HEK293 (cell line): ENCODE measurements at regions not wholly inside any gene's neighbourhood (a gene's known extent, or its start where the extent isn't known, plus 50 kb on each side); places are given as distances from the start of the nearest gene placed in this dataset.
A peak's percentile ranks its signal among the peaks of the same experiment; 100 is the strongest.

ENCODE experiments used
- ATF2 ChIP-seq: fragments of 450-650 bp; formaldehyde crosslinking; IDR thresholded peaks from 2 replicates; pipeline ENCODE4 v1.5.1; 2016; ENCODE audit warnings: missing biosample characterization, missing genetic modification characterization, low read depth
- CTCF ChIP-seq: fragments of 450-650 bp; formaldehyde crosslinking; IDR thresholded peaks from 2 replicates; pipeline ENCODE4 v1.5.1; 2016; ENCODE audit warnings: missing biosample characterization, missing genetic modification characterization
- GFI1B ChIP-seq: fragments of 450-650 bp; formaldehyde crosslinking; IDR thresholded peaks from 2 replicates; pipeline ENCODE4 v1.5.1; 2016; ENCODE audit warnings: missing biosample characterization, missing genetic modification characterization
- GLIS2 ChIP-seq: fragments of 450-650 bp; formaldehyde crosslinking; IDR thresholded peaks from 2 replicates; pipeline ENCODE4 v1.5.1; 2016; ENCODE audit warnings: missing biosample characterization, missing genetic modification characterization
- KLF16 ChIP-seq: fragments of 450-650 bp; formaldehyde crosslinking; IDR thresholded peaks from 2 replicates; pipeline ENCODE4 v1.5.1; 2017; ENCODE audit warnings: missing biosample characterization, missing genetic modification characterization
- KLF17 ChIP-seq: fragments of 450-650 bp; formaldehyde crosslinking; IDR thresholded peaks from 2 replicates; pipeline ENCODE4 v1.5.1; 2016; ENCODE audit warnings: missing biosample characterization, missing genetic modification characterization
- OVOL3 ChIP-seq: fragments of 450-650 bp; formaldehyde crosslinking; IDR thresholded peaks from 2 replicates; pipeline ENCODE4 v1.5.1; 2016; ENCODE audit warnings: missing biosample characterization, missing genetic modification characterization
- PRDM4 ChIP-seq: fragments of 450-650 bp; formaldehyde crosslinking; IDR thresholded peaks from 2 replicates; pipeline ENCODE4 v1.5.1; 2017; ENCODE audit warnings: missing biosample characterization, missing genetic modification characterization
- TRIM28 ChIP-seq: IDR thresholded peaks from 2 replicates; pipeline ENCODE4 v1.6.1; 2011; ENCODE audit warnings: low read length, control low read depth, borderline replicate concordance
- WT1 ChIP-seq: fragments of 450-650 bp; formaldehyde crosslinking; IDR thresholded peaks from 2 replicates; pipeline ENCODE4 v1.5.1; 2016; ENCODE audit warnings: missing biosample characterization, missing genetic modification characterization
- ZNF138 ChIP-seq: fragments of 450-650 bp; formaldehyde crosslinking; IDR thresholded peaks from 2 replicates; pipeline ENCODE4 v1.5.1; 2016; ENCODE audit warnings: missing biosample characterization, missing genetic modification characterization, borderline replicate concordance
- ZNF184 ChIP-seq: fragments of 450-650 bp; IDR thresholded peaks from 2 replicates; pipeline ENCODE4 v1.5.1; 2018; ENCODE audit warnings: missing biosample characterization, mild to moderate bottlenecking, missing genetic modification characterization
- ZNF19 ChIP-seq: fragments of 450-650 bp; formaldehyde crosslinking; IDR thresholded peaks from 2 replicates; pipeline ENCODE4; 2016; ENCODE audit warnings: missing biosample characterization, missing genetic modification characterization, low read depth
- ZNF23 ChIP-seq: fragments of 450-650 bp; formaldehyde crosslinking; IDR thresholded peaks from 2 replicates; pipeline ENCODE4 v1.5.1; 2016; ENCODE audit warnings: missing biosample characterization, missing genetic modification characterization, borderline replicate concordance
- ZNF248 ChIP-seq: fragments of 450-650 bp; formaldehyde crosslinking; IDR thresholded peaks from 2 replicates; pipeline ENCODE4 v1.5.1; 2017; ENCODE audit warnings: missing biosample characterization, missing genetic modification characterization
- ZNF266 ChIP-seq: fragments of 450-650 bp; formaldehyde crosslinking; IDR thresholded peaks from 2 replicates; pipeline ENCODE4 v1.5.1; 2016; ENCODE audit warnings: missing biosample characterization, missing genetic modification characterization, low read depth
- ZNF280C ChIP-seq: fragments of 450-650 bp; formaldehyde crosslinking; IDR thresholded peaks from 2 replicates; pipeline ENCODE4 v1.5.1; 2016; ENCODE audit warnings: missing biosample characterization, missing genetic modification characterization
- ZNF354C ChIP-seq: fragments of 450-650 bp; formaldehyde crosslinking; IDR thresholded peaks from 2 replicates; pipeline ENCODE4 v1.5.1; 2016; ENCODE audit warnings: missing biosample characterization, missing genetic modification characterization, low read depth, borderline replicate concordance
- ZNF433 ChIP-seq: fragments of 450-650 bp; formaldehyde crosslinking; IDR thresholded peaks from 2 replicates; pipeline ENCODE4 v1.5.1; 2016; ENCODE audit warnings: missing biosample characterization, missing genetic modification characterization, low read depth
- ZNF513 ChIP-seq: fragments of 450-650 bp; IDR thresholded peaks from 2 replicates; pipeline ENCODE4 v1.5.1; 2018; ENCODE audit warnings: missing biosample characterization, missing genetic modification characterization
- ZNF560 ChIP-seq: fragments of 450-650 bp; formaldehyde crosslinking; IDR thresholded peaks from 2 replicates; pipeline ENCODE4 v1.5.1; 2017; ENCODE audit warnings: missing biosample characterization, missing genetic modification characterization, borderline replicate concordance
- ZNF561 ChIP-seq: fragments of 450-650 bp; IDR thresholded peaks from 2 replicates; pipeline ENCODE4 v1.5.1; 2018; ENCODE audit warnings: missing biosample characterization, missing genetic modification characterization, borderline replicate concordance
- ZNF596 ChIP-seq: fragments of 450-650 bp; IDR thresholded peaks from 2 replicates; pipeline ENCODE4 v1.5.0; 2018; ENCODE audit warnings: missing biosample characterization, mild to moderate bottlenecking, missing genetic modification characterization, moderate library complexity
- ZNF623 ChIP-seq: fragments of 450-650 bp; formaldehyde crosslinking; IDR thresholded peaks from 2 replicates; pipeline ENCODE4 v1.5.1; 2016; ENCODE audit warnings: missing biosample characterization, missing genetic modification characterization
- ZNF645 ChIP-seq: fragments of 450-650 bp; formaldehyde crosslinking; IDR thresholded peaks from 2 replicates; pipeline ENCODE4; 2016; ENCODE audit warnings: missing biosample characterization, missing genetic modification characterization
- ZNF654 ChIP-seq: fragments of 450-650 bp; formaldehyde crosslinking; IDR thresholded peaks from 2 replicates; pipeline ENCODE4 v1.5.1; 2016; ENCODE audit warnings: low read depth, missing biosample characterization, missing genetic modification characterization
- ZNF664 ChIP-seq: fragments of 450-650 bp; formaldehyde crosslinking; IDR thresholded peaks from 2 replicates; pipeline ENCODE4 v1.5.1; 2016; ENCODE audit warnings: missing biosample characterization, missing genetic modification characterization
- ZNF701 ChIP-seq: fragments of 450-650 bp; formaldehyde crosslinking; IDR thresholded peaks from 2 replicates; pipeline ENCODE4 v1.5.1; 2016; ENCODE audit warnings: missing biosample characterization, missing genetic modification characterization
- ZNF707 ChIP-seq: fragments of 450-650 bp; formaldehyde crosslinking; IDR thresholded peaks from 2 replicates; pipeline ENCODE4 v1.5.1; 2016; ENCODE audit warnings: missing biosample characterization, missing genetic modification characterization
- ZSCAN23 ChIP-seq: fragments of 450-650 bp; formaldehyde crosslinking; IDR thresholded peaks from 2 replicates; pipeline ENCODE4 v1.5.1; 2016; ENCODE audit warnings: missing biosample characterization, missing genetic modification characterization

GRCh38 chr18:22493255-22493654 lies 75.5 kb upstream of the CTAGE1 start (continued):
- TF ChIP-seq ZNF184 (tag by site-specific recombination) (no peak), OVOL3 (peak; percentile 94; the same call in 1 of the 2 replicates), ZNF701 (no peak), ZNF19 (peak; percentile 93; the same call in 1 of the 2 replicates), ZNF433 (no peak), ZNF138 (tag by site-specific recombination) (no peak), GLIS2 (tag by site-specific recombination) (no peak), ZNF645 (tag by site-specific recombination) (no peak), ZNF654 (tag by site-specific recombination) (no peak), ZNF248 (peak; percentile 82), PRDM4 (peak; percentile 95), ZNF266 (no peak), ZNF707 (tag by site-specific recombination) (no peak), ZSCAN23 (tag by site-specific recombination) (no peak), ZNF664 (tag by site-specific recombination) (no peak), ZNF23 (tag by site-specific recombination) (no peak), ZNF280C (tag by site-specific recombination) (no peak), ZNF561 (tag by site-specific recombination) (peak; percentile 33; the same call in 1 of the 2 replicates), ATF2 (tag by site-specific recombination) (0 out of 2 replicates have a peak, but pooled peaks have one; percentile 7), KLF16 (peak; percentile 82; the same call in 1 of the 2 replicates), ZNF623 (tag by site-specific recombination) (no peak), TRIM28 (peak; percentile 95), ZNF560 (tag by site-specific recombination) (no peak), GFI1B (tag by site-specific recombination) (no peak), ZNF354C (tag by site-specific recombination) (no peak), KLF17 (tag by site-specific recombination) (no peak), ZNF513 (tag by site-specific recombination) (peak; percentile 94), CTCF (tag by site-specific recombination) (no peak), WT1 (tag by site-specific recombination) (0 out of 2 replicates have a peak, but pooled peaks have one; percentile 30), ZNF596 (tag by site-specific recombination) (peak; percentile 22; the same call in 1 of the 2 replicates)
